Activated CD8-positive, alpha-beta memory T cell treated with anti-CD3 and anti-CD28 coated beads for 24 hours (primary cell): ENCODE measurements at regions not wholly inside any gene's neighbourhood (a gene's known extent, or its start where the extent isn't known, plus 50 kb on each side); places are given as distances from the start of the nearest gene placed in this dataset.
"Not testable (repeated sequence)": the region's sequence is repeated elsewhere in the genome, so short reads cannot be mapped to it uniquely, and the experiment has no call there.

ENCODE experiments used
- DNase-seq: peaks from one replicate; pipeline ENCODE4 v3.0.0-alpha.2; 2020

DNA sequence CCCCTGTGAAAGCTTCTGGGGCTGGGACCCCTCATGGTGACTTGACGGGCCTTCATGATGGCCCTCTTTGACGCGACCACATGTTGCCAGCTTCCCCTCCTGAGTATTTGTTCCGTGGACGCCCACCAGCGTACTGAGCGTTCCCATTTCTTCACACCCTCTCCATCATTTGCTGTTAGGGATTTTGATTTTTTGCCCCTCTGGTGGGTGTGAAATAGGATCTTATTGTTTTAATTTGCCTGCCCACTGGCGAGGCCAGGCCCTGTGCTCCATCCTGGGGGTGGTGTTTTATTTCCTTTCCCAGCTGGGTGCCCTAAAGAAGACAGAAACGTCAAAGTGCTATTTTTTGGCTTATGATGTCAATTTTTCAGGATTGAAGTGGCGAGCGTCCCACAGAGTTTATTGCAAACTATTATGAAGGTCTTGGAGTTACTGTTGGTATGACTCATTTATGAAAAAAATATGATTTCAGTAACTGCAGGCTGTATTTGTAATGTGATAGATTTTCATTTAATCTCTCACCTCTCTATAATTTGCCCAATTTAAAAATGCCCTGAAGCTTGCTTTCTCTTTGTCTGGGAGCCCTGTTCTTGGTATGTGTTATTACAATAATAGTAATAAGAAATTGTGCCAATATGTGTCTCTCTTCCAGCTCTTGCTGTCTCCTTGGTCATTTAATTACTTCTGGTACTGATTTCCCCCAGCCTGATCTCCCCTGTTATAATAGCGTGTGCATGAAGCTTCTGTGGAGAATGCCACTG is 99.6 kb downstream of the SLC25A47 start:
- DNase-seq, result no peak

DNA sequence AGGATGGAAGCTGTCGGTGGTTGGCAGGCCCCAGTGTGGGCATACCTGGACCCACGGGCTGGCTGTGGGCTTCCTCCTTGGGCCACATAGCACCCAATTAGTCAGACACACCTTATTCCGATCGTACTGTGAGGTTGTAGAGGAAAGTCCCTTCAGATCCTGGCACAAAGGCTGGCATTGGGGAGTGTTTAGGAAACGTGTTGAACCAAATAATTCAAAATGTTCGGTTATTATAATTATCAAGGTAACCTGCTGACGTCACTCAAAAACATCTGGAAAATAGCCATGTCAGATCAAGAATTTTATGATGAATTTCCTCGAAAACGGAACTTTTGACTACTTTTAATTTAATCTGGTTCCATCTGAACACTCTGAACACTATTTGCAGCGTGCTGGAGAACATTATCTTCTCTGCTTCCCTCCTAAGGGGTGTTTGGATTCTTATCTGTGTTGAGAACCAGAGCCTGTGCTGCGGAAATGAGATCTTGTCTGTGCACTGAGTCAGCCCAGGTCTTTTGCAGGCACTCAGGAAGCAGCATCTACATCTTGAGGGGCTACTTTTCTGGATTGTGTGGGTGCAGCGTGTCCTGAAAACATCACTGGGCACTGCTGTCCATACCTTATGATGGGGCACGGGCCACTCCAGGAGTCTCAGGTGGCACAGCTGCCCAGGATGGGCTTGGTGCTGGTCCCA is 100.3 kb downstream of the SLC25A47 start:
- DNase-seq, result no peak

DNA sequence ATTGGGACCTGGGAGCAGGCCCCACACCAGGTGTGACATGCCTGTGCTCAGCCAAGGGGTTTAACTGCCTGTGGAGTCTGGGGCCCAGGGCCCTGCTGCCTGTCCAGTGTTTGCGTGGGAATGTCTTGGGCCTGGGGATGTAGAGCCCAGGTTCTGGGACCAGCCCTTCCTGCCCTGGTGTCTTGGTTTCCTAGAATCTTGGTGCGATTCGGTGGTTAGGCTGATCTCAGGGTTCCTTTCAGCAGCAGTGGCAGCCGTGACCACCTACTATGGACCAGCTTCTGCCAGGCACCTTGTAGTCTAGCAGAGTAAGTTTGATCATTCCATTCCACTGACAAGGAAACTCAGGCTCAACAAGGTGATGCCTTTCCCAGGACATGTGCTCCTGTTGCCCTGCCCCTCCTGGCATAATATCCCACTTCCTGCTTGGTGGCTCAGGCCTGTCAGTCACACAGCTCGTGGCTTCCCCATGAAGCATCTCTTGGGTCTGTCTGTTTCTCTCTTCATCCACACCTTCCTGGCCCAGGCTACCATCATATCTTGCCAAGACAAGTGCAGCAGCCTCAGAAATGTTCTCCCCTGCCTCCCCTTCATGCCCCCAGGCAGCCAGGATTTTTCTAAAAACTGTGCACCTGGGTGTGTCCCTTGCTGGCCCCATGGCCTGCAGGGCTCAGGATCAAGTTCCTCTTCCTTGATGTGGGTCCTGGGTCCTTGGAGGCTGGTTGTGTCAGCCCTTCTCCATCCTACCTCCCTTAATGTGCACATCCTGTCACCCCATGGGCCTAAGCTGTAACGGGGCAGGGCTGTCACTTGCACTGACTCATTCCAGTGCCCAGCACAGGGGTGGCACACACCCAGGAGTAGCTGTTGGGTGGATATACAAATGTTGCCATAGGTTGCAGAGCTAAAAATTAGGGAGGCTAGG is 101.6 kb downstream of the SLC25A47 start:
- no peak for DNase-seq

DNA sequence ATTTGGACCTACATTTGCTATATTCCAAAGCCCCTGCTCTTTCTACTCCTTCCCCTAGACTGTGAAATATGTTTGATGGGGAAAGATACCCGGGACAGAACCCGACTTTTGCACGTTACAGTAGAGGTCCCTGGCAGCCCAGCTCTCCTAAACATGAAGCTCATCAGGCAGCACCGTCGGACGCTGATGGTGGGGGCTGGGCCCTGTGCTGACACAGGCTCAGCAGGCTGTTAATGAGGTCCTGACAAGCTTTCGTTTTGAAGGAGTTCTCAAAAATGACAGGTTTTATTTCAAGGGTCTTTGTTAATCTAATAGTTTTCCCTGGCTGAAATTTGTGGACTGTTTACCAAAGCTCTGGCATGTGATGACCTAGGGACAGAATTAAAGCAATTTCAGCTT is 102.3 kb downstream of the SLC25A47 start:
- DNase-seq, result no peak

DNA sequence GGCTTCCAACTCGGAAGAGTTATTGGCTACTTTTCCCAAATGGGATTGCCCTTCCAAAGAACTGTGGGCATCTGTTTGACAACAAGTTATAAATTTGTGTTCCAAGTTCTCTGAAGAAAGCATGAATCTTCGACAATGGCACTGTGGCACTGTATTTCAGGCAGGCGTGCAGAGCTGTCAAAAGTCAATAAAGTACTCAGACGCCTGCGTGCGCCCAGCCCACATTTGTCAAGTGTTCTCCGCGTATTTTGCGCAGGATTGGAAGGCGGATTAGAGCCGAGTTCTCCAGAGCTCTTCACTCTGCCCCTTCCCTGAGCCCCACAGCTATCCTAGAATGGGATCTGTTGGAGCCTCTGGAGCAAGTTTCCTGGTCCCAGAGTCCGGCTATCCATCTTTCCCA is 103.2 kb downstream of the SLC25A47 start:
- DNase-seq, result no peak

DNA sequence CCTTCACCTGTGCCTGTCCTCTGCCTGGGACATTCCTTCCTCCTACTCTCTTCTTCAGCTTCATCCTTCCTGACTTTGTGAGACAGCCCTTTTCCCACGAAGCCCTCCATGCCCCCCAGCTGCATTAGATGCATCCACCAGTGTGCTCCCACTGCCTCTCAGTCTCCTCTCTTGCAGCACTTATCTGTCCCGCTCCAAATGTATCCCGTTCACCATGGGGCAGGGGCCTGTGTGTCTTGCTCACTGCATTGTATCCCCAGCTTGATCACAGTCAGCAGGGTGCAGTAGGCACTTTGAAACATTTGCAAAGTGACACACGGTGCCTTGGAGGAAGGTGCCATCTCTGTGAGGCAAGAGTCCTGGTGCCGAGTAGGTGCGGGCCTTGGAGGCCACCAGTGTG is 104.0 kb downstream of the SLC25A47 start:
- no peak for DNase-seq

DNA sequence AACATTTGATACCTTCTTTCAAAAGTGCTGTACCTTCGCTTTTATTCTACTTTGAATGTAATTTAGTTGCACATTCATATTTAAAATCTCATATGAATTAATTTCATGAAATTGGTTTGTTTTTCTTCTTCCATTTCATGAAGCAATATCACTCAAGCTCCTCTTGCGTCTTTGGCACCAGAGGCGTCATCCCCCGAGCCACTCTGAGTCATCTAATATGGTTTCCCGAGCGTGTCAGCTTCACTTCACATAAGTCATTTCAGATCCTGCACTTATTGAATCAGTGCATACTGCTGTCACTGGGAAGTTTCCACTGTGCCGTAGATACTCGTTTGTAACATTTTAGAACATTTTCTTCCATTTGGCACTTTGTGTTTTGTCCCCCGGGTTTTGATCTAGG is 105.6 kb downstream of the SLC25A47 start:
- DNase-seq, result no peak

DNA sequence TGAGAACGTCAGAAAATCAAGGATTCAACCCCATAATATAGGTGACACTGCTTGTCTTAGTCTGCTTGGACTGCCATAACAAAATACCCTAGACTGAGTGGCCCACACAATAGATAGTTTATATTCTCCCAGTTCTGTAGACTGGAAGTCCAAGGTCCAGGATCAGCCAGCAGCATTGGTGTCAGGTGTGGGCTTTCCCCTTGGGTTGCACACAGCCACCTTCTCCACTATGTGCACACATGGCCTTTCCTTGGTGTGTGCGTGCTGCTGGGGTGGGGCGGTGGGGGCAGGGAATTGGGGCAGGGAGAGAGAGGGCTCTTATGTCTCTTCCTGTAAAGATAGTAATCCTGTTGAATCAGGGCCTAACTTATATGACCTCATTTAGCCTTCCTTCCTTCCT is 106.4 kb downstream of the SLC25A47 start:
- no peak for DNase-seq

DNA sequence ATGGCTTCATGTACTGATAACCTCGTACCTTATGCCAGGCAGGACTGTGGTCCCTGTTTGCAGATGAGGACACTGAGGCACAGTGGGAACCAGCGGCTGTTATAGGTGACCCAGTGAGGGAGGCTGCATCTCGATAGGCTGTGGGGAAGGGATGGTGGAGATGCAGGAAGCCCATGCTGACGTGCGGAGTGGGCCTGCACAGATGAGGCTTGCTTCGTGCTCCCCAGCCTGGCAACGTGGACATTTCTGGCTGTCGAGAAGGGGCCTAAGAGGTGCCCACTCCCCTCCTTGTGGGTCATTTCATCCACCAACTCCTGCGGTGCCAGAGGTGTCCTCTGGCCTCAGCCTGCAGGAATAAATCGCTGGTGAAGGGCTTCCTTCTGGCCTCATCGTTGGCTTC is 107.4 kb downstream of the SLC25A47 start:
- no peak for DNase-seq

DNA sequence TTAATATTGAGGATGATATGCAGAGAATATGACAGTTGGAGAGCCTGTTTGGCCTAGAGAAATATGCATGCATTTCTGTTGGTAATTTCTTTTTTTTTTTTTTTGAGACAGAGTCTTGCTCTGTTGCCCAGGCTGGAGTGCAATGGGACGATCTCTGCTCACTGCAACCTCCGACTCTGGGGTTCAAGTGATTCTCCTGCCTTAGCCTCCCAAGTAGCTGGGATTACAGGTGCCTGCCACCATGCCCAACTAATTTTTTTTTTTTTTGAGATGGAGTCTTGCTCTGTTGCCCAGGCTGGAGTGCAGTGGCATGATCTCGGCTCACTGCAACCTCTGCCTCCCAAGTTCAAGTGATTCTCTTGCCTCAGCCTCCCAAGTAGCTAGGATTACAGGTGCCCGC is 108.3 kb downstream of the SLC25A47 start:
- DNase-seq, result not testable (repeated sequence)

DNA sequence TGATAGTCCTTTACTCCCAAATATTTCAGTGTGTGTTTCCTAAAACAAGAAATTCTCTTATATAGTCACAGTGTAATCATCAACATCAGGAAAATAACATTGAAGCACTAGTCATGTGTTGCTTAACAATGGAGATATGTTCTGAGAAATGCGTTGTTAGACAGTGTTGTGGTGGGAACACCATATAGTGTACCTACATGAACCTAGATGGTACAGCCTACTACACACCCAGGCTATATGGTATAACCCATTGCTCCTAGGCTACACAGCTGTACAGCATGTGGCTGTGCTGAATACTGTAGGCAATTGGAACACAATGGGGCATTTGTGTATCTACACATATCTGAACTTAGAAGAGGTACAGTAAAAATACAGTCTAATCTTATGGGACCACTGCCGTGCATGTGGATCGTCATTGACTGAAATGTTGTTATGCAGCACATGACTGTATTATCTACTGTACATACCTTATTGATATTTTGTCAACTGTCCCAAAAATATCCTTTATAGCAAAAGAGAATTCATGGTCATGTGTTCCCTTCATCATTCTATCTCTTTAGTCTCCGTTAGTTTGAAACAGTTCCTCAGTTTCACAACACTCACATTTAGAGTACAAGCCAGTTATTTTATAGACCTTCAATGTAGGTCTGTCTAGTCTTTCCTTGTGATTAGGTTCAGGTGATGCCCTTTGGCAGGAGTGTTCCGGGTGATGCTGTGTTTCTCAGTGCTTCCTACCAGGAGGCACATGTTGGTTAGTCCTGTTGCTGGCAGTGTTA is 109.7 kb downstream of the SLC25A47 start:
- no peak for DNase-seq

DNA sequence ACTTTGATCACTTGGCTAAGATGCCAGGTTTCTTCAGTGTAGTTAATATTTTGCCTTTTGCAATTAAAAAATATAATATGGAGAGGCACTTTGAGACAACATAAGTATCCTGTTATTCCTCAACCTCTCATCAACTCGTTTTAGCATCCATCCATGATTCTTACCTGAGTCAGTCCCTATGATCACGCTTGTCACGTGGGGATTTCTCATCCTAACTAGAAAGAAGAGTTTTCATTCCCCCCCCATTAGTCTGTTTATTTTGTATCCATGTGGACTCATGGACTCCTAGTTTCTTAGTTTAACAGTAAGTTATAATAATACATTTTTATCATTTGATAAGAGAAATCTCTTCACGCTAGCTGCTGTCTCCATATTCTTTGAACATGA is 110.3 kb downstream of the SLC25A47 start:
- DNase-seq, result no peak

DNA sequence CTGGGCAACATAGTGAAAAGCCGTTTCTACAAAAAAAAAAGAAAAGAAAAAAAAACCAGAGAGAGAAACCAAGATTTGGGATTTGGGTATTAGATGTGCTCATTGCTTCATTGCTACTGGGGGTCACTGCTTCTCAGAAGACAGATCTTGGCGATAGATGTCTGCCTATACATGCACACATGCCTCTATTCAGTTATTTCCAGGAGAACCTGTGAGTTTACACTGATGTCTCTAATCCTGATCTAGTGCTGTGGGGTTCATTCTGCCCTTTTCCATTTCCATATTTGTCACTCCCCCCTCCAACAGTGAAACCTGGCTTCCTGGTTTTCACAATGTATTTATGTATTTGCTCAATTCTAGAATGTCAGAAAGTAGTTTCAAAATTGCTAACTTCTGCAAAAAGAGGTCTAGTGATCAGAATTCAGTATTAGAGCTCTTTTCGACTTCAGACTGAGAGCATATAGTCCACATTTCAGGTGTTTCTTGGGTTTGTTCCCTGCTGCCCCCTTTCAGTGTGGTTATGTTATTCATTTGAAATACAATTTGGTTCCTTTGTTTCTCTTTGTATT is 111.0 kb downstream of the SLC25A47 start:
- no peak for DNase-seq

DNA sequence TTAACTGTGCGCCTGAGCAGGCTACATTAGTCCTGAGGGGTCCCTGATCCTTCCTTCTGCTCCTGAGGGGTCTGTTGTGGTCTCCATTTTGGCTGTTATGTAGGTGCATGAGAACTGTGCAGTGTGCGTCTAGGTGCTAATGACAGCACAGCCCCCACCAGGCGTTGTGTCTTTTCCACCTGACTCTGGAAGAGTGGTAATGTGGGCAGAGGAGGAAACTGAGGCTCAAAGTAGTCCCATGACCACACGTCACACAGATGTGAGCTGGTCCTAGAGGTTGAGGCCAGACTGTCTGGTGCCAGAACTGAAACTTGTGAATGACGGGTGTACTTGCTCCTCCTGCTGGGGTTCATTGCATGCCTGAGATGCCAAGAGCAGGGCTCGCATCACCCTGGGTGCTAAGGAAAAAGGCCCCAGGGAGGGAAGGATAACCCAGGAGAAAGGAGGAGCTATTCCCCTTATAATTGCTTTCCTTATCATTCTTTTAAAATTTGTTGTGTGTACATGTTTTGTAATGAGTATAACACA is 111.8 kb downstream of the SLC25A47 start:
- DNase-seq, result no peak

DNA sequence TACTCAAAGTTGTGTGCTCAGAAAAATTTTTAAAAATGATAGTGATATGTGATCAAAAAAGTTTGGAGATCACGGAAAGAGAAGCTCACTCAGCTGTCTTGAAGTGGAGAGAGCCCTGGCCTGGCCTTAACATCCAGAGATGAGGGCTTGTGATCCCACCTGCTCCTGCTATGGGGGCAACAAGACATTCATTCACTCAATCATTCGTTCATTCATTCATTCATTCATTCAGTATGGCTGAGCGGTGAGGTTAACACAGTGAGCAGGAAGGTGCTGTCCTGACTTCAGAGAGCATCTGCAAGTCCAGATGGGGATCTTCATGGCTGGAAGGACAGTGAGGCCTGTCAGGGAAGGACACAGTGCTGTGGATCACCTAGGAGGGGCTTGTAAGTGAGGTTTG is 112.3 kb downstream of the SLC25A47 start:
- DNase-seq, result no peak

DNA sequence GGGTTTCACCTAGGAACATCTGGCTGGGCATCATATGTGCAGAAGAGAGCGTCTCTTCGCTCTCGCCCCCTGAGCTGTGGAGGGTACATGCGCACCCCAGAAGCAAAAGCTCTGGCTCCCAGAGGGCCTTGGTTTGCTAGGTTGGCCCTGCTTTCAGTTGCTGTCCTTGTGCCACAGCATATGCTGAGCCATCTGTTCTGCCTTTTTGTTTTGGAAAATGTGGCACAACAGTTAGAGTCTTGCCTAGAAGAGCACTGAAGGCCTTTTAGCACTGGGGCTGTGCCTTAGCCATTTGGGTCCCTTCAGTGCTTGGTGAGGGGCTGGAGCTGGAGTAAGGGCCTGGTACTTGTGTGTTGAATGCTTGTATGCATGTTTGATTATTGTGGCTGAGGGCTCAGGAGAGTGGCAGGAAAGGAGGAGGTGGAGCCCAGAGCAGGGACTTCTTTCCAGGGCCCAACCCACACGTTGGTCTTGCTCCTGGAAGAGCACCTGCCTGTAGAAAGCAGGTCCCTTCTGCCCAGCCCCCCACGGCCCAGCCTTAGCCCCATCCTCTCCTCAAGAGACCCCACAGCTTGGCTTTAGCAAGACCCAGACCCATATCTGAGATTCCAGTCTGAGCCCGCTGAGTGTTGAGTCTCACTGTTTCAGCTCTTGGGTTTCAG is 113.7 kb downstream of the SLC25A47 start:
- no peak for DNase-seq

DNA sequence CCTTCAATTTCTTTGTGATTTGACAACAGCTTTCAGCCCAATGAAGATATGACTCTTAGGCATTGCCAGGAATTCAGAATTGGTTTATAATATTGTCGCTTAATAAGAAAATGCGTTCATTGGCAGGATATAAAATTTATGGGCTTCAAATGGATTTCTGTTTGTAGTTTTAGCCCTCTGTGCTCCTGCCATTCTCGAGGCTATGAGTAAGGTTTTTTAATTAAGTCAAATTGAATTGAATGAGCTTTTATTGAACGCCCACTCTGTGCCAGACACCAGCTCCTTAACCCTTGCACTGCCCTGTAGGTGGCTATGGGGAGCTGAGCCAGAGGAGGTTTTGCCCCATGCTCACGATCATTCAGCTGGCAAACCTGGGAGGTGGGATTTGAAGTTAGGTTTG is 115.1 kb downstream of the SLC25A47 start:
- no peak for DNase-seq

DNA sequence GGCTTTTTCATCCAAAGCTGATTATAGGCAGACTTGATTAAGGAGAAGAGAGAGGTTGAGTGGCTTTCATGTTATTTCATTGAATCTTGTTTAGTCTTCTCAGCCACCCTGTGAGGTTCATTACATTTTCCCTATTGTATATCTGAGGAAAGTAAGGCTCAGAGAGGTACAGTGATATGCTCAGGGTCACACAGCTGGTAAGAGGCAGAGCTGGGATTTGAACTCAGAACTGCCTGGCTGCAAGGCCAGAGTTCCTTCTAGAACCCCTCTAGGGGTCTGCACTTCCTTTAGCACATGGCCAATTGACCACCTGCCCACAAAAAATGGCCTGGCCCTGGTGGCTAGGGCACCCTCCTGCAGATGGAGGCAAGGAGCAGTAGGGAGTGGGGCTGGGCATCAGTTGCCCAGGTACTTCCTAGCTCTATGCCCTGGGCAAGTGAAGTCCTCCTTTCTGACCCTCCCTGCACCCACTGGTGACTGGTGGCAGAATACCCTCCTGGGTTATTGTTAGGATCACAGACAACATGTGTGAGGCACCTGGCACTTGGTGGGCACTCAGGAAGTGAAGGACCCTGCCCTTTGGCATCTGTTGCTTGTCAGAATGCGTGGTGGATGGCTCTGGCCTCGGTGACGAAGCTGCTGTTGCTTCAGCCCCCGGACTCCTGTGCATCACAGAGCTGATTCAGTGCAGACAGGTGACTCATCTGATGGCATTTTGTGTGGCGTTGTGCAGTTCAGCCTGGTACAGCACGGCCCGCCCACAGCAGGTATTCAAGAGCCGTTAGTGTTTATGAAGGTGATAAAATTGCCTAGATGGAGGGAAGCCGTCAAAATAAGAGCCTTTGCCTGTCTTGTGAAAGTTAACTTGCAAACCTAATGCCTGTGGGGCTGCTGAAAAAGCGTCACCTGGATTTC is 115.8 kb downstream of the SLC25A47 start:
- DNase-seq, result peak; percentile 67

DNA sequence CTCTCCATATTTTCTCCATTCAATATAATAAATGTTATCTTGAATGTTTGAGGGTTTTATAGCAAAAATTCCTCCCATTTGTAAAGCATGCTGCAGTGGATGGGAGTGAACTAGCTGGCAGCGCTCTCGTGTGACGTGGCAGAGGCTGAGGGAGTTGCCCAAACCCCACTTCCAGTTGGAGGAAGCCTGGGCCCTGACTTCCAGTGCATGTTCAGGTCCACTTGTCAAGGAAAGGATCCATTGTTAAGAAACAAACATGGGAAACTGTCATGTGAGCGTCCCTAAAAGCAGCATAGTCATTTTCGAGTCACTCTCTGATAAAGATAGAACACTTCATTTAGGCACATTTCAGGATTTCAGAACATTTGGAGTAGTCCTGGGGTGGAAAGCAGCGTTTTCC is 116.6 kb downstream of the SLC25A47 start:
- no peak for DNase-seq

DNA sequence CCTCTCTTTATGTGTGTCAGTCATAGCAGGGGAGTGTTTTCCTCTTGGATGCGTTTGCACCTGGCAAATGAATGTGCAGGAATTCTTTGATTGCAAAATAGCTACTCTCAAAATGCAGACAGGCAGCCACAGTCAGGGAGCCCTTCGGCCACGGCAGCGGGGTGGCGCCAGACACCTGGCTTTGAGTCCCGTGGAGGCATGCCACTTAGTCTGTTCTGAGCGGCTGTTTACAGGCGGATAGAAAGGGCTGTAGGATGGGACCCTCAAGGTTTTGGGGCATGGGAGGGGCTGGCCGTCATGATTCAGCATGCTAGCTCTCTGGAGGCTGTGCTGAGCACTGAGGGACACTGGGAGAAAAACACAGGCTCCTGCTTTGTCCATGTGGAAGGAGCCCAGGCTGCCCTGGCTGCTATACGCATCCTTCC is 117.1 kb downstream of the SLC25A47 start:
- no peak for DNase-seq
